Retinal pigment epithelial cell (primary cell): ENCODE measurements at regions not wholly inside any gene's neighbourhood (a gene's known extent, or its start where the extent isn't known, plus 50 kb on each side); places are given as distances from the start of the nearest gene placed in this dataset.

Source experiments
- DNase-seq: peaks from one replicate; pipeline ENCODE4 v3.0.0-alpha.2; 2010; ENCODE audit warnings: low read depth
- H3K4me3 ChIP-seq: 2 replicates; pipeline ENCODE4 v1.5.1; 2011; ENCODE audit warnings: mild to moderate bottlenecking, low read length, control low read depth, moderate library complexity
- TF ChIP-seq, protein P1 (sequence below): conservative IDR thresholded peaks from 2 replicates; pipeline ENCODE4 v1.5.1; 2011; ENCODE audit warnings: low read depth, low read length, control low read depth, inconsistent platforms

DNA sequence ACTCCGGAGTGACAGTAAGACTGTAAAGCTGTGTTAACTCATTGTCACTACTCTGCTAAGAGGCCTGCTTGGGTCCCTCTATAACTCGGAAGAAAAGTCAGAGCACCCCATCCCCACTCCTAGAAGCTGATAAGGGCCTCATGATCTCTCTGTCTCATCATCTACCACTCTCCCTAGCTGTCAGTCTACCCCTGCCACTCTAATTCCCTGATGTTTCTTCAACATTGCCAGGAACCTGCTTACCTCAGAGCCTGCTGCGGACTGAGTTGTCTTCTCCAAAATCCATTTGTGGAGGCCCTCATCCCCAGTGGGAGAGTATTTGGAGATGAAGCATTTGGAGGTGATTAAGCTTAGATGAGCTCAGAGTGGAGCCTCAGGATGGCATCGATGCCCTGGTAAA lies 1092.2 kb downstream of the TBC1D22A start:
- no peak overlapping the region for H3K4me3 ChIP-seq
- no peak for DNase-seq
- TF ChIP-seq, protein P1, sequence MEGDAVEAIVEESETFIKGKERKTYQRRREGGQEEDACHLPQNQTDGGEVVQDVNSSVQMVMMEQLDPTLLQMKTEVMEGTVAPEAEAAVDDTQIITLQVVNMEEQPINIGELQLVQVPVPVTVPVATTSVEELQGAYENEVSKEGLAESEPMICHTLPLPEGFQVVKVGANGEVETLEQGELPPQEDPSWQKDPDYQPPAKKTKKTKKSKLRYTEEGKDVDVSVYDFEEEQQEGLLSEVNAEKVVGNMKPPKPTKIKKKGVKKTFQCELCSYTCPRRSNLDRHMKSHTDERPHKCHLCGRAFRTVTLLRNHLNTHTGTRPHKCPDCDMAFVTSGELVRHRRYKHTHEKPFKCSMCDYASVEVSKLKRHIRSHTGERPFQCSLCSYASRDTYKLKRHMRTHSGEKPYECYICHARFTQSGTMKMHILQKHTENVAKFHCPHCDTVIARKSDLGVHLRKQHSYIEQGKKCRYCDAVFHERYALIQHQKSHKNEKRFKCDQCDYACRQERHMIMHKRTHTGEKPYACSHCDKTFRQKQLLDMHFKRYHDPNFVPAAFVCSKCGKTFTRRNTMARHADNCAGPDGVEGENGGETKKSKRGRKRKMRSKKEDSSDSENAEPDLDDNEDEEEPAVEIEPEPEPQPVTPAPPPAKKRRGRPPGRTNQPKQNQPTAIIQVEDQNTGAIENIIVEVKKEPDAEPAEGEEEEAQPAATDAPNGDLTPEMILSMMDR, result no peak

DNA sequence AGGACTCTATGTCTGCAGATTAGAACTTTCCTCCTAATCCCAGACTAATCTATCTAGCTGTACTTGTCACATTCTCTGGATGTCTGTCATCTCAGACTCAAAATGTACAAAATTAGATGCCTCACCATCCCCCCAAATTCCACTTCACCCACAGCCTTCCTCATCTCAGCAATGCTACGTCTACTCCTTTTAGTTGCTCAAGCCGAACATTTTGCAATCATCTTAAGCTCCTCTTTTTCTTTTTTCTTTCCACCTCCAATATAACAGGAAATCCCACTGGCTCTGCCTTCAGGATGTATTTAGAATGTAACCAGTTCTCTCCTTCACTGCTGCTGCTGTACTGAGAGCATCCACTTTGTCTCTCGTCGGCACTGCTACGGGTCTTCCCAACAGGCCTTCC lies 1091.8 kb downstream of the TBC1D22A start:
- no peak overlapping the region for H3K4me3 ChIP-seq
- TF ChIP-seq, protein P1, result no peak
- no peak for DNase-seq

DNA sequence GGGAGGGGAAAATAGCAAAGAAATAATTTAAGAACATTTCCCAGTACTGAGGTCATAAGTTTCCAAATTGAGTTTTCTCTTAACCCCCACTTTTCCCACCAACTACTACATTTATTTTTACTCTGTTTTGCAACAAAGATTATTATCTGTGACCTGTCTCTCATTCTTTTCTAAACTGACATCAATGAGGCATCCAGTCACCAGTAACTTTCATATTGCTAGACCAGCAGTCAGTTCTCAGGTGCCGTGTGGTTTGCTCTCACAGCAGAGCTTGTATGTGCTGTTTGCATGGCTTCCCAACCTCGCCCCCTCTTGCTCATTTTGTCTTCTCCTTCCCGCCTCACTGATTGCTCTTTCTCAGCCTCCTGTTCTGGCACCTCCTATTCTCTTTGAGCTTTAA lies 1091.3 kb downstream of the TBC1D22A start:
- H3K4me3 ChIP-seq, result no peak overlapping the region
- no peak for DNase-seq
- TF ChIP-seq, protein P1, result no peak

DNA sequence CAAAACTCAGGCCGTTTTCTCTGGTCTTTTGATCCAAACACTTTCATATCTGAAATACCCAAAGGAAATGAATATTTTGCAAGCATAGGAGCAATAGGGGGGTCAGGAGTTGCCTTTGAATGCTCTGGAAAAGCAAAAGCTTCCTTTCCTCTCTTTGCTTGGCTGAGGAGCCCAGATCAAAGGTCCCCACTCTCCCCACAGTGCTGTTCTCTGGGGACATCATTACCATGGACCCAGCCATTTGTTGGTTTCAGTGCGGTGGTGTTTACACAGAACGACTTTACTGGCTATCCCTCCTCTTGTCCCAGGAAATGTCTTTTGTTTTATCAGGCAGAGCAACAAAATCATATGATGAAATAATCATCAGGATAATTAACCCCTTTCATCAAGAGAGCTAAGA lies 1089.1 kb downstream of the TBC1D22A start:
- TF ChIP-seq, protein P1, result no peak
- H3K4me3 ChIP-seq, result no peak overlapping the region
- no peak for DNase-seq

DNA sequence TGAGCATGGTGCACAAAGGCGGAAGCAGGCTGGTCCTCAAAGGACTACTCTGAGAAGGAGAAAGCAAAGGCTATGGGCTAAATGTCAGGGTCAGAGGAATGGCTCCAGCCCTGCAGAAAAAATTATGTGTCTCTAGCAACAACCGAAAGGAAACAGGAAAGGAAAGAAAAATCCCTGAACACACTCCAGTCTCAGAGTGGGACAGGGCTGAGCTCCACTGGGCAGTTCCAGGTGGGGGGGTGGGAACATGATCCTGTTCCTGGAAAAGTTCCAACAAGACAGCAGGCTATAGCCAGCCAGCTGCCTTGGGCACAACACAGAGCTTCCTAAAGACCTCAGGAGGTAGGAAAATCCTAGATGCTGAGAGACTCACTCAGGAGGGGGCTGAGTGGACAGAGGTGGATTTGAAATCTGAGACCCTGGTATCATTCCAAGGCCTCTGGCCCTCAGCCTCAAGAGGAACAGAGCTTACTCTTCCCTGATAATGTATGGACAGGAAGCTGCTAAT lies 1088.2 kb downstream of the TBC1D22A start:
- no peak overlapping the region for H3K4me3 ChIP-seq
- TF ChIP-seq, protein P1, result no peak
- no peak for DNase-seq

DNA sequence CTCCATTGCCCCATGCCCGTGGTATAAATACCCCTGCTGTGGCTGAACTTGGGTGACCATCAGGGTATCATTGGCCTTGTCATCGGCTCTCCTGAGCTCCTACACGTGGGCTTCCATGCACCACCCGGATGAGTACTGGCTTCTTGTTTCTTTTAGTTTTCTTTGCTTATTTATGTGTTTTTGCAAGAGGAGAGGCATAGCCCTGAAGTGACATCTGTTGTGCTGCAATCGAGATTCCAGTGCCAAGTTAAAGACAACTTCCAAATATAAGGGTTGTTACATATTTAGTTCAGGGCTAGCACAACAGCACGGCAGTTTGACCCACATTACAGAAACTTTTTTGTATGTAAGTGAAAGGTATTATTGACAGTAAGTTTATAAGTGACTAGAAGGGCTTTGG lies 1087.1 kb downstream of the TBC1D22A start:
- TF ChIP-seq, protein P1, result no peak
- H3K4me3 ChIP-seq, result no peak overlapping the region
- no peak for DNase-seq

DNA sequence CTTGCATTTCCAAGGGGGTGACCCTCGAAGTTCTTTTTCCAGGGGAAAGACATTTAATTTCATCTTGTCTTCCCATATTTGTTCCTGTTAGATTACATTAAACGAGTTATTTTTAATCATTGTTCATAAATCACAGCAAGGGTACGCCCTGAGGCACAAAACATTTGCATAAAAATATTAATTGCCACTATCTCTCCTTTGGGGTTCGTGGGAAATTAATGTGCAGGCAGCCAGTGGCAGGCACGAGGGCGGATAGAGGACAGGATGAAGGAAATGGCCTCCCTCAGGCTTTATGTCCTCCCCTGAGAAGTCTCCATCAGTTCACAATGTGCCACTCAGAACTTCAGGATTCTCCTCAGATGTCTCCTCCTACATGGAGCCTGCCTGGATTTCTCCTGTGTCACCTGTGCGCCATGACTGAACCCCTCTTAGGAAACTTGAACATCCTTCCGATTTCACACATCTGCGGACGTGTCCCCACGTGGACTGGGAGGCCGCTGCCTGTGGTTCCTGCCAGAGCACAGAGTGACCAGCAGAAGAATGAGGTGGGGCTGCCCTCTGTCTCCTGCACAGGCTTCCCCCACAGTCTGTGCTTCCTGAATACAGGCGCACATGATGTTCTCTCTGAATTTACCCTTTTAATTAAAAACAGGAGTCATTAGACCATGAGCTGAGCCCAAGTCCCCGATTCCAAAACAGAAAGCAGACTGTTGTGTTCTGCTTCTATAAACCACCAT lies 1085.9 kb downstream of the TBC1D22A start:
- H3K4me3 ChIP-seq, result no peak overlapping the region
- DNase-seq, result no peak
- TF ChIP-seq, protein P1, result no peak
